ENCODE measurements at regions not wholly inside any gene's neighbourhood (a gene's known extent, or its start where the extent isn't known, plus 50 kb on each side); places are given as distances from the start of the nearest gene placed in this dataset.

GRCh38 chr1:177775924-177776323, 193.9 kb downstream of the SEC16B start:
- in situ Hi-C loops (cut with MboI; ENCODE audit: low pct_unique_long_range_greater_than_20kb, low sequenced_read_pairs, unreplicated experiment) = no loop called here
- TF ChIP-seq CTCF (IDR thresholded peaks at IDR 0.05; ENCODE audit: extremely low read depth, insufficient read depth, missing control alignments) = no peak
- no peak for DNase-seq (ENCODE audit: low spot score)

GRCh38 chr1:177772386-177772960, 197.4 kb downstream of the SEC16B start:
- TF ChIP-seq CTCF (IDR thresholded peaks at IDR 0.05; ENCODE audit: extremely low read depth, insufficient read depth, missing control alignments) = no peak
- in situ Hi-C loops (cut with MboI; ENCODE audit: low pct_unique_long_range_greater_than_20kb, low sequenced_read_pairs, unreplicated experiment) = no loop called here
- DNase-seq (ENCODE audit: low spot score) = no peak

- no peak for TF ChIP-seq CTCF (IDR thresholded peaks at IDR 0.05; ENCODE audit: extremely low read depth, insufficient read depth, missing control alignments)
- DNase-seq (ENCODE audit: low spot score) = no peak
- in situ Hi-C loops (cut with MboI; ENCODE audit: low pct_unique_long_range_greater_than_20kb, low sequenced_read_pairs, unreplicated experiment) = no loop called here
These were observed 198.2 kb downstream of the SEC16B start for GRCh38 chr1:177771688-177772087.

- DNase-seq (ENCODE audit: low spot score) = no peak
- no peak for TF ChIP-seq CTCF (IDR thresholded peaks at IDR 0.05; ENCODE audit: extremely low read depth, insufficient read depth, missing control alignments)
- in situ Hi-C loops (cut with MboI; ENCODE audit: low pct_unique_long_range_greater_than_20kb, low sequenced_read_pairs, unreplicated experiment) = no loop called here
These were observed 199.8 kb downstream of the SEC16B start for GRCh38 chr1:177770096-177770495.

- in situ Hi-C loops (cut with MboI; ENCODE audit: low pct_unique_long_range_greater_than_20kb, low sequenced_read_pairs, unreplicated experiment) = no loop called here
- no peak for TF ChIP-seq CTCF (IDR thresholded peaks at IDR 0.05; ENCODE audit: extremely low read depth, insufficient read depth, missing control alignments)
- no peak for DNase-seq (ENCODE audit: low spot score)
These were observed 213.9 kb downstream of the SEC16B start for GRCh38 chr1:177755851-177756560.

- TF ChIP-seq CTCF (IDR thresholded peaks at IDR 0.05; ENCODE audit: extremely low read depth, insufficient read depth, missing control alignments) = no peak
- in situ Hi-C loops (cut with MboI; ENCODE audit: low pct_unique_long_range_greater_than_20kb, low sequenced_read_pairs, unreplicated experiment) = no loop called here
- DNase-seq (ENCODE audit: low spot score) = no peak
These were observed 215.3 kb downstream of the SEC16B start for GRCh38 chr1:177754603-177755002.

Measured in GM13977 (cell line).